ENCODE measurements at regions not wholly inside any gene's neighbourhood (a gene's known extent, or its start where the extent isn't known, plus 50 kb on each side); places are given as distances from the start of the nearest gene placed in this dataset.

DNA sequence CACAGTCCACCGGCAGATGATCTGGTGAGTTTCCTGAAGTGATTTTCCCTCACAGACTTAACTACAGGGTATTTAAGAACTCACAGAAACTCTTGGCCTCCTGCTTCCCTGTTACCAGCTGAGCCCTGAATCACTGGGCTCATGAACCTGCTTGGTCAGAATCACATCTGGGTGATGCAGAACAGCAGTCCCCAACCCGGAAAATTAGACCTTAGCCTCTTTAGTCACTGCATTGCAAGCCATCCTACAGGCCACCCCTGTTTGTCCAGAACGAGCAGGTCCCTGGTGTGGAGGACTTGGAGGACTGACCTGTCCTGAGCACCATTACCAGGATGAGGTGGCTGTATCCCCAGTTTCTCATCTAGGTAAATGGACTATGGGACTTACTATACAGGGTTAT lies 539.2 kb downstream of the TNS3 start:
- whole genome bisulfite sequencing (ENCODE audit: insufficient coverage), result 85% methylated on average over 2 of the region's 3 CpGs

DNA sequence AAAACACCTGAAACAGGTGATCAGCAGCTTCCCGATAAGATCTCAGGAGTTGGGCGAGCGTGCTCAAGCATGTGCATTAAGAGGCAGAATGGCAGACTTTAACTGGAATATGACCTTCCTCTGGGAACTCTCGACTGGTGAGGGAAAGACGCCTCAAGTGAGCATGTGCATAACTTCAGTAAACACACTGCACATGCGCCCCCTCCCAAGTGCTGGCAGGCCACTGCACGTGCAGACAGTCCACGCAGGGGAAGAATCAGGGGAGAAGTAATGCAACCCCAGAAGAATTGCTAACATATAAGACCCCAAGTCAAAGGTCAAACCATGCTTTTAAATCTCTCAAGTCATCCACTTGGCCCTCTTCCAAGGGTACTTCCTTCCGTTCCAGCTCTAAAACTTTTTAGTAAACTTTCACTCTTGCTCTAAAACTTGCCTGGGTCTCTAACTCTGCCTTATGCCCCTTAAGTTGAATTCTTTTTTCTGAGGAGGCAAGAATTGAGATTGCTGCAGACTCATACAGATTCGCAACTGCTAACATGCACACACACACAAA lies 541.0 kb downstream of the TNS3 start:
- ChIA-PET POLR2A (no interaction called here), CTCF (no interaction called here)
- no peak for ATAC-seq (ENCODE audit: low read depth)
- Histone ChIP-seq H3K4me3 (ENCODE audit: control extremely low read depth in 1 of 5, extremely low read depth in 1 of 5, insufficient read depth in 1 of 5, low read depth in 2 of 5, low read length in 4 of 5) (no peak overlapping the region), H3K36me3 (replicated peaks in 1 of 2; ENCODE audit: control extremely low read depth in 1 of 2, control insufficient read depth in 1 of 2, extremely low read depth in 1 of 2, insufficient read depth in 2 of 2, low read length in 1 of 2) (no peaks in the 10 kb centered on the region), H3K27me3 (replicated peaks in 1 of 4; ENCODE audit: control extremely low read depth in 1 of 4, control insufficient read depth in 3 of 4, insufficient read depth in 4 of 4, low read length in 3 of 4) (no peaks in the 10 kb centered on the region), H4K20me1 (ENCODE audit: control insufficient read depth, insufficient read depth, low read length, poor library complexity, severe bottlenecking) (no peaks in the 10 kb centered on the region), H3K27ac (ENCODE audit: low read length in 2 of 2) (no peak overlapping the region), H3K4me1 (ENCODE audit: control insufficient read depth in 2 of 2, insufficient read depth in 2 of 2, low read length in 2 of 2) (no peaks in the 10 kb centered on the region), H3K79me2 (ENCODE audit: control insufficient read depth, insufficient read depth, low read length) (no peaks in the 10 kb centered on the region), H3K9me3 (ENCODE audit: control extremely low read depth in 1 of 3, control insufficient read depth in 2 of 3, insufficient read depth in 1 of 3, low read length in 2 of 3) (no peaks in the 10 kb centered on the region), H3K9ac (ENCODE audit: low read length) (no peak overlapping the region), H2AFZ (ENCODE audit: insufficient read depth, low read depth, low read length, poor library complexity, severe bottlenecking) (no peak overlapping the region), H3K4me2 (replicated peaks; ENCODE audit: low read depth, low read length, poor library complexity, severe bottlenecking) (no peak overlapping the region)
- Mint-ChIP-seq H3K9me3 (ENCODE audit: insufficient read depth) (no peaks in the 10 kb centered on the region), H3K4me3 (no peak overlapping the region), H3K4me1 (no peaks in the 10 kb centered on the region), H3K27me3 (peaks cover 4% of the 10 kb centered on the region), H3K27ac (no peak overlapping the region)
- 90% methylated on average over 8 of the region's 10 CpGs for WGBS (ENCODE audit: insufficient coverage)
- no peak for DNase-seq
- intact Hi-C loops (cut with micrococcal nuclease), result no loop called here
- TF ChIP-seq EZH2 (IDR thresholded peaks at IDR 0.05; ENCODE audit: borderline replicate concordance, insufficient read depth, low read depth, low read length, poor library complexity, severe bottlenecking), result no peak
- TF ChIP-seq, protein P1, sequence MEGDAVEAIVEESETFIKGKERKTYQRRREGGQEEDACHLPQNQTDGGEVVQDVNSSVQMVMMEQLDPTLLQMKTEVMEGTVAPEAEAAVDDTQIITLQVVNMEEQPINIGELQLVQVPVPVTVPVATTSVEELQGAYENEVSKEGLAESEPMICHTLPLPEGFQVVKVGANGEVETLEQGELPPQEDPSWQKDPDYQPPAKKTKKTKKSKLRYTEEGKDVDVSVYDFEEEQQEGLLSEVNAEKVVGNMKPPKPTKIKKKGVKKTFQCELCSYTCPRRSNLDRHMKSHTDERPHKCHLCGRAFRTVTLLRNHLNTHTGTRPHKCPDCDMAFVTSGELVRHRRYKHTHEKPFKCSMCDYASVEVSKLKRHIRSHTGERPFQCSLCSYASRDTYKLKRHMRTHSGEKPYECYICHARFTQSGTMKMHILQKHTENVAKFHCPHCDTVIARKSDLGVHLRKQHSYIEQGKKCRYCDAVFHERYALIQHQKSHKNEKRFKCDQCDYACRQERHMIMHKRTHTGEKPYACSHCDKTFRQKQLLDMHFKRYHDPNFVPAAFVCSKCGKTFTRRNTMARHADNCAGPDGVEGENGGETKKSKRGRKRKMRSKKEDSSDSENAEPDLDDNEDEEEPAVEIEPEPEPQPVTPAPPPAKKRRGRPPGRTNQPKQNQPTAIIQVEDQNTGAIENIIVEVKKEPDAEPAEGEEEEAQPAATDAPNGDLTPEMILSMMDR (IDR thresholded peaks at IDR 0.05), result no peak

More for the DNA sequence above, 539.2 kb downstream of the TNS3 start:
- Histone ChIP-seq H2AFZ (ENCODE audit: insufficient read depth, low read depth, low read length, poor library complexity, severe bottlenecking) (no peak overlapping the region), H3K4me3 (ENCODE audit: control extremely low read depth in 1 of 5, extremely low read depth in 1 of 5, insufficient read depth in 1 of 5, low read depth in 2 of 5, low read length in 4 of 5) (no peak overlapping the region), H3K79me2 (ENCODE audit: control insufficient read depth, insufficient read depth, low read length) (no peaks in the 10 kb centered on the region), H3K9me3 (ENCODE audit: control extremely low read depth in 1 of 3, control insufficient read depth in 2 of 3, insufficient read depth in 1 of 3, low read length in 2 of 3) (no peaks in the 10 kb centered on the region), H3K4me1 (ENCODE audit: control insufficient read depth in 2 of 2, insufficient read depth in 2 of 2, low read length in 2 of 2) (no peaks in the 10 kb centered on the region), H3K36me3 (replicated peaks in 1 of 2; ENCODE audit: control extremely low read depth in 1 of 2, control insufficient read depth in 1 of 2, extremely low read depth in 1 of 2, insufficient read depth in 2 of 2, low read length in 1 of 2) (no peaks in the 10 kb centered on the region), H3K9ac (ENCODE audit: low read length) (no peak overlapping the region), H3K27ac (ENCODE audit: low read length in 2 of 2) (no peak overlapping the region), H4K20me1 (ENCODE audit: control insufficient read depth, insufficient read depth, low read length, poor library complexity, severe bottlenecking) (no peaks in the 10 kb centered on the region), H3K4me2 (replicated peaks; ENCODE audit: low read depth, low read length, poor library complexity, severe bottlenecking) (no peak overlapping the region), H3K27me3 (replicated peaks in 1 of 4; ENCODE audit: control extremely low read depth in 1 of 4, control insufficient read depth in 3 of 4, insufficient read depth in 4 of 4, low read length in 3 of 4) (no peaks in the 10 kb centered on the region)
- H3K27me3 Mint-ChIP-seq, result peaks cover 9% of the 10 kb centered on the region
- POLR2A ChIA-PET, result no interaction called here
- ATAC-seq (ENCODE audit: low read depth), result no peak
- TF ChIP-seq, protein P1 (IDR thresholded peaks at IDR 0.05), result no peak
- no peak for TF ChIP-seq EZH2 (IDR thresholded peaks at IDR 0.05; ENCODE audit: borderline replicate concordance, insufficient read depth, low read depth, low read length, poor library complexity, severe bottlenecking)
- DNase-seq, result no peak
- CTCF ChIA-PET, result no interaction called here
- H3K9me3 Mint-ChIP-seq (ENCODE audit: insufficient read depth), result no peaks in the 10 kb centered on the region
- H3K4me3 Mint-ChIP-seq, result no peak overlapping the region
- no peak overlapping the region for H3K27ac Mint-ChIP-seq
- no peaks in the 10 kb centered on the region for H3K4me1 Mint-ChIP-seq
- intact Hi-C loops (cut with micrococcal nuclease), result no loop called here
